Peyer's patch (tissue), 4 donors: ENCODE measurements at regions not wholly inside any gene's neighbourhood (a gene's known extent, or its start where the extent isn't known, plus 50 kb on each side); places are given as distances from the start of the nearest gene placed in this dataset.

ENCODE experiments used
- POLR2A ChIP-seq, 2 donors: fragments of 450-650 bp; IDR thresholded peaks; one replicate each; pipeline ENCODE4 v1.5.1; 2017; ENCODE audit warnings: antibody characterized with exemption in 2 of 2, mild to moderate bottlenecking in 2 of 2, moderate library complexity in 2 of 2
- TF ChIP-seq, protein P1 (sequence below), 6 experiments: fragments of 450-650 bp in 4 of 6; fragments of 200-600 bp in 2 of 6; sonication (generic) in 1 of 6; IDR thresholded peaks; one replicate each; pipeline ENCODE4 v1.5.1; 2017 to 2019; ENCODE audit warnings: antibody characterized with exemption in 6 of 6, mild to moderate bottlenecking in 3 of 6, moderate library complexity in 1 of 6

DNA sequence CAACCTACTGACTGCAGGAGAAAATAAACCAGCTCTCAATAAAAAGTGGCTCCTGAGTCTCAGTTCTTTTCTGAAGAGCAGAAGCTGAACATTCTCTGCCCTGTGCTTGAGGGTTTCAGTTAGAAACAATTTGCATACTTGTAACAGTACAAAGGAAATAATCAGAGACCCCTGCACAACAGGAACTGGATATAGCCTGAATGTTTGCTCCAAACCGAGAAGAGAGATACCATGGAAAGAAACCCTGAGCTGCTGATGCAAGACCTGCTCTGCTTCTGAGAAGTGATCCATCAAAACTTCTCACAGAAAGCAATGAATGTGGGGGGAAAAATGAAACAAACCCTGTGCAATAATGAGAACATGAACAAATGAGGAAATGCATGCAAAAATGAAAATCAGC is 592.9 kb downstream of the SEMA5A start:
- TF ChIP-seq, protein P1, sequence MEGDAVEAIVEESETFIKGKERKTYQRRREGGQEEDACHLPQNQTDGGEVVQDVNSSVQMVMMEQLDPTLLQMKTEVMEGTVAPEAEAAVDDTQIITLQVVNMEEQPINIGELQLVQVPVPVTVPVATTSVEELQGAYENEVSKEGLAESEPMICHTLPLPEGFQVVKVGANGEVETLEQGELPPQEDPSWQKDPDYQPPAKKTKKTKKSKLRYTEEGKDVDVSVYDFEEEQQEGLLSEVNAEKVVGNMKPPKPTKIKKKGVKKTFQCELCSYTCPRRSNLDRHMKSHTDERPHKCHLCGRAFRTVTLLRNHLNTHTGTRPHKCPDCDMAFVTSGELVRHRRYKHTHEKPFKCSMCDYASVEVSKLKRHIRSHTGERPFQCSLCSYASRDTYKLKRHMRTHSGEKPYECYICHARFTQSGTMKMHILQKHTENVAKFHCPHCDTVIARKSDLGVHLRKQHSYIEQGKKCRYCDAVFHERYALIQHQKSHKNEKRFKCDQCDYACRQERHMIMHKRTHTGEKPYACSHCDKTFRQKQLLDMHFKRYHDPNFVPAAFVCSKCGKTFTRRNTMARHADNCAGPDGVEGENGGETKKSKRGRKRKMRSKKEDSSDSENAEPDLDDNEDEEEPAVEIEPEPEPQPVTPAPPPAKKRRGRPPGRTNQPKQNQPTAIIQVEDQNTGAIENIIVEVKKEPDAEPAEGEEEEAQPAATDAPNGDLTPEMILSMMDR (IDR thresholded peaks at IDR 0.05) = no peak
- no peak for TF ChIP-seq POLR2A (IDR thresholded peaks at IDR 0.05)
